WI38 (cell line): ENCODE measurements at regions not wholly inside any gene's neighbourhood (a gene's known extent, or its start where the extent isn't known, plus 50 kb on each side); places are given as distances from the start of the nearest gene placed in this dataset.
"Not testable (repeated sequence)": the region's sequence is repeated elsewhere in the genome, so short reads cannot be mapped to it uniquely, and the experiment has no call there.

Source experiments
- H3K4me3 ChIP-seq: 2 replicates; pipeline ENCODE4 v1.5.1; 2011; ENCODE audit warnings: low read depth, mild to moderate bottlenecking, control low read depth, low read length
- TF ChIP-seq, protein P1 (sequence below): IDR thresholded peaks from 2 replicates; pipeline ENCODE4 v1.5.1; 2012; ENCODE audit warnings: low read depth, mild to moderate bottlenecking, control low read depth, low read length

DNA sequence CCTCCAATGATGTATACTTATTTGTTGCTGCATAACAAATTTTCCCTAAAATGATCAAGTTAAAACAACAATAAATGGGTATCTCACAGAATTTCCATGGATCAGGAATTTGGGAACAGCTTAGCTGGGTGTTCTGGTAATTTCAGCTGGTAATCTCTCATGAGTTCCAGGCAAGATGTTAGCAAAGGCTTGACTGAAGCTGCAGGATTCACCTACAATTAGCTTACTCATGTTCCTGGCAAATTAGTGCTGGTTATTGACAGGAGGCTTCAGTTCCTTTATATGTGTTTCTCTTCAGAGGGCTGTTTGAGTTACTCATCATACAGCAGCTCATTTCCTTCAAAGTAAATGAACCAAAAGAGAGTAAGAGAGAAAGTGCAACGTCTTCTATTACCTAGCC is 506.3 kb upstream of the IMPG1 start:
- TF ChIP-seq, protein P1, sequence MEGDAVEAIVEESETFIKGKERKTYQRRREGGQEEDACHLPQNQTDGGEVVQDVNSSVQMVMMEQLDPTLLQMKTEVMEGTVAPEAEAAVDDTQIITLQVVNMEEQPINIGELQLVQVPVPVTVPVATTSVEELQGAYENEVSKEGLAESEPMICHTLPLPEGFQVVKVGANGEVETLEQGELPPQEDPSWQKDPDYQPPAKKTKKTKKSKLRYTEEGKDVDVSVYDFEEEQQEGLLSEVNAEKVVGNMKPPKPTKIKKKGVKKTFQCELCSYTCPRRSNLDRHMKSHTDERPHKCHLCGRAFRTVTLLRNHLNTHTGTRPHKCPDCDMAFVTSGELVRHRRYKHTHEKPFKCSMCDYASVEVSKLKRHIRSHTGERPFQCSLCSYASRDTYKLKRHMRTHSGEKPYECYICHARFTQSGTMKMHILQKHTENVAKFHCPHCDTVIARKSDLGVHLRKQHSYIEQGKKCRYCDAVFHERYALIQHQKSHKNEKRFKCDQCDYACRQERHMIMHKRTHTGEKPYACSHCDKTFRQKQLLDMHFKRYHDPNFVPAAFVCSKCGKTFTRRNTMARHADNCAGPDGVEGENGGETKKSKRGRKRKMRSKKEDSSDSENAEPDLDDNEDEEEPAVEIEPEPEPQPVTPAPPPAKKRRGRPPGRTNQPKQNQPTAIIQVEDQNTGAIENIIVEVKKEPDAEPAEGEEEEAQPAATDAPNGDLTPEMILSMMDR, result no peak
- H3K4me3 ChIP-seq, result no peak overlapping the region

DNA sequence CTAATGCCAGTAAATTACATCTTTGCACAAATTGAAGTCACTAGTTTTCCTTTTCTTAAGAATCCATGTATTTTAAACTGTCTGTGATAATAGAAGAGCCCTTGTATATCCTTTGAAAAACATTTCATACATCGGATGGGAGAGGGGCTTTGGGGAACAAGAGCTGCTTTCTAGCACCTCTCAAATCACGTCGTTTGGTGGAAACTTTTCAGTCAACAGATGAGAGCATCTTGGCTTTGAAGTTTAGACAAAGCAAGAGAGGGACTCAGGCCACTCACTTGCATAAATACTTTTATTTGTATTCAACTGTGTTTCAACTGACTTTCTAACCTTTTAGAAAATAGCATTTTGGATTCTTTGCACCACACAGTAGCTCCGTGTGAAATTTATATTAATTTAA is 502.3 kb upstream of the IMPG1 start:
- TF ChIP-seq, protein P1, result no peak
- no peak overlapping the region for H3K4me3 ChIP-seq

- TF ChIP-seq, protein P1, result no peak
- H3K4me3 ChIP-seq, result no peak overlapping the region
These were observed 493.5 kb upstream of the IMPG1 start for GRCh38 chr6:76565932-76566331.

- not testable (repeated sequence) for H3K4me3 ChIP-seq
These were observed 489.9 kb upstream of the IMPG1 start for GRCh38 chr6:76562371-76562770.

DNA sequence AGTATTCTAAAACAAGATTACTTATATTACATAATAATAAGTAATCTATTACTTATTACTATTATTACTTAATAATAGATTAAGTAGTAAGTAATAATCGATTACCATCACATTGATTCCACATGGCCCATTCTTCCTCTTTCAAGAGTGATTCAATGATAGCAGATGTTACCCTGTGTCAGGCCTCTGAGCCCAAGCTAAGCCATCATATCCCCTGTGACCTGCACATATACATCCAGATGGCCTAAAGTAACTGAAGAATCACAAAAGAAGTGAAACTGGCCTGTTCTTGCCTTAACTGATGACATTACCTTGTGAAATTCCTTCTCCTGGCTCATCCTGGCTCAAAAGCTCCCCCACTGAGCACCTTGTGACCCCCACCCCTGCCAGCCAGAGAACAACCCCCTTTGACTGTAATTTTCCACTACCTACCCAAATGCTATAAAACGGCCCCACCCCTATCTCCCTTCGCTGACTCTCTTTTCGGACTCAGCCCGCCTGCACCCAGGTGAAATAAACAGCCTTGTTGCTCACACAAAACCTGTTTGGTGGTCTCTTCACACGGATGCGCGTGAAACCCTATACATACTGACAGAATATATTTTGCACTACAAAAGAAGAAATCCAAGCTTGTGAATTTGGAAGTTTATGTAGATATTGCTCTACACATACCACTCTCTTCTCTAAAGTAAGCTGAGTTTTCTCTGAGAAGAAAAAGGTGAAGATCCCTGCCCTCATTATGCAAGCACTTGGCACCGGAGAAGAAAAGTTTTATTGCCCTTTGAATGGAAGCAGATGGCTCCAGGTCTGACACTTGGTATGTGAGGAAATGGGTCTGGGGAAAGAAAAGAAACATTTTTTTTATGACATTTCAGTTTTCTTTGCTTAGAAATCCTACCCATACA is 488.6 kb upstream of the IMPG1 start:
- not testable (repeated sequence) for H3K4me3 ChIP-seq

DNA sequence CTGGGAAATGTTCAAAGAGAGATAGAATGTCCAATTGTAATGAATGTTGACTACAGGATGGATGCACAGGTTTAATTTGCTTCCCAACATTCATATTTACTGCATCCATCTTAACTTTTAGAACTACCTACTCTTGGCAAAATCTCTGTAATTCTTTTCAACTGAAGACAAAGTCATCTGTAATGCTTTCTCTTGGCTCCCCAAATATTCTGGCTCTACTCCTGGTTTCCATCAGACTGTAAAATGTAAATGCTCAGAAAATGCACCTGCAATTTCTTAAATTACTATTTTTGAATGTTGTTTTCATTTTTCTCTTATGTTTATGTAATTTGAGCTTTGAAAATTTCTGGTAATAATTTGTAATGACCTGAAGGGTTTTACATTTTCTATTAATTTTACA is 480.8 kb upstream of the IMPG1 start:
- TF ChIP-seq, protein P1, result no peak
- no peak overlapping the region for H3K4me3 ChIP-seq

GRCh38 chr6:76552268-76552667 is 479.8 kb upstream of the IMPG1 start:
- H3K4me3 ChIP-seq, result no peak overlapping the region
- TF ChIP-seq, protein P1, result no peak

DNA sequence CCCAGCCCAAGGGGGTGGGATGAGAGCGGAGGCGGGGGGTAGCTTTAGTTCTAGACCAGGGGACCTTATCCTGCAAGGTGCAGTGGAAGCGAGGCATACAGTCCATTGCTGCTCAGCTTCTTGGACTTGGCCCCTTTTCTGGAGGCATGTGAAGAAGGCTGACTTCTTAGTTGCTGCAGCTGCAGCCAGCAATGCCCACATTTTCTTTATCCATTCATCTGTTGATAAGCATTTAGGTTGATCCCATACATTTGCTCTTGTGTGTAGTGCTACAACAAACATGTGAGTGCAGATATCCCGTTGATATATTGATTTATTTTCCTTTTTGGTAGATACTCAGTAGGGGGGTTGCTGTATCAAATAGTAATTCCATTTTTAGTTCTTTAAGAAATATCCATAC is 461.2 kb upstream of the IMPG1 start:
- no peak overlapping the region for H3K4me3 ChIP-seq
- TF ChIP-seq, protein P1, result no peak
